Heart right ventricle (tissue), 16 donors: ENCODE measurements at regions not wholly inside any gene's neighbourhood (a gene's known extent, or its start where the extent isn't known, plus 50 kb on each side); places are given as distances from the start of the nearest gene placed in this dataset.

Experiments used
- ATAC-seq, 8 donors: fragments of 200-7000 bp; cut with Tn5 transposase; one replicate each; pipeline ENCODE4 v1.9.1; 2020; ENCODE audit warnings: mild to moderate bottlenecking in 8 of 8, moderate library complexity in 8 of 8, moderate number of reproducible peaks in 1 of 8
- DNase-seq, 2 donors: peaks; one replicate each; pipeline ENCODE4 v3.0.0-alpha.2; 2020
- H3K27ac ChIP-seq, 10 donors: fragments of 200-600 bp; sonication (generic) in 2 of 10; one replicate each; pipeline versions ENCODE4 v1.5.0 to v1.8.0; 2020 to 2022; ENCODE audit warnings: mild to moderate bottlenecking in 3 of 10
- H3K27me3 ChIP-seq, 7 donors: fragments of 200-600 bp; one replicate each; pipeline ENCODE4 v1.8.0; 2021 to 2022; ENCODE audit warnings: mild to moderate bottlenecking in 2 of 7
- H3K36me3 ChIP-seq, 9 donors: fragments of 200-600 bp; sonication (generic) in 1 of 9; one replicate each; pipeline versions ENCODE4 v1.5.0 to v1.8.0; 2020 to 2022; ENCODE audit warnings: mild to moderate bottlenecking in 2 of 9
- H3K4me1 ChIP-seq, 9 donors: fragments of 200-600 bp; sonication (generic) in 1 of 9; one replicate each; pipeline versions ENCODE4 v1.5.0 to v1.8.0; 2020 to 2022; ENCODE audit warnings: mild to moderate bottlenecking in 4 of 9
- H3K4me3 ChIP-seq, 10 donors: fragments of 200-600 bp; sonication (generic) in 2 of 10; one replicate each; pipeline versions ENCODE4 v1.5.0 to v1.8.0; 2020 to 2022; ENCODE audit warnings: mild to moderate bottlenecking in 7 of 10, moderate library complexity in 2 of 10
- H3K9me3 ChIP-seq, 11 donors: fragments of 200-600 bp in 10 of 11; sonication (generic) in 2 of 11; one replicate each; pipeline versions ENCODE4 v1.5.0 to v1.8.0; 2013 to 2022; ENCODE audit warnings: mild to moderate bottlenecking in 2 of 11, control low read depth in 1 of 11, moderate library complexity in 1 of 11
- CTCF ChIP-seq, 9 donors: fragments of 200-600 bp; sonication (generic) in 2 of 9; IDR thresholded peaks; one replicate each; pipeline versions ENCODE4 v1.5.0 to v1.8.0; 2021 to 2022; ENCODE audit warnings: antibody characterized with exemption in 9 of 9, mild to moderate bottlenecking in 5 of 9, moderate library complexity in 1 of 9
- WGBS, 2 donors: extraction: QIAGEN DNeasy Blood & Tissue Kit; methylation state at CpG; one replicate each; pipeline ENCODE4 v1.1.7; 2013; ENCODE audit warnings: inconsistent platforms in 1 of 2; 5-methylcytosine and 5-hydroxymethylcytosine counted together
- intact Hi-C, 10 donors: fragments of 100-400 bp; cut with DNase I; formaldehyde crosslinking; loops; one replicate each; pipeline versions ENCODE4 v1.11.1 to v1.14.2; 2022
- donor health status: Arrhythmogenic right ventricular cardiomyopathy.
- donor health status: ischemic (EF 13 %, LVEDD 7.1; RV severe dilation, severe dysfunction).
- donor health status: healthy with polysubstance abuse.
- donor health status: DM: no; HTN: yes; CAD: no.
- donor health status: DM: no; HTN: no; CAD: no.
- donor health status: ischemic (EF 25% LVEDD 6.9; RV normal size, moderate dysfunction).
- donor health status: ischemic (EF 25% LVEDD 5.7; RV mildly dilated, moderate dysfunction).
- donor health status: healthy.
- donor health status: DM: yes; HTN: yes; CAD: no.
- donor health status: Ischemic cardiomyopathy.
- donor health status: ischemic (EF 35%, LVEDD 5.7; RV mildly dilated, moderate dysfunction).
- donor health status: nonischemic (EF 11% LVEDD 7.7; RV severe dilation, severe dysfunction).
- donor health status: DM: yes; HTN: yes; CAD: no.
- donor health status: PGD.
- donor health status: ischemic (EF 29% LVEDD 5.4; RV normal size, mild dysfunction).
- donor health status: nonischemic (EF 23%, LVEDD 6.1; RV moderate dilation, normal function).

- Histone ChIP-seq H3K4me3 (no peak overlapping the region), H3K27ac (peak overlapping the region in 5 of 10 donors; percentile 20 to 49 (median 23)), H3K36me3 (no peaks in the 10 kb centered on the region), H3K9me3 (no peaks in the 10 kb centered on the region), H3K27me3 (no peaks in the 10 kb centered on the region), H3K4me1 (peaks cover 0 to 23% (median 0%) of the 10 kb centered on the region in 9 donors)
- ATAC-seq (peak in 1 of 8 donors; percentile 24), DNase-seq (no peak)
- TF ChIP-seq CTCF (IDR thresholded peaks at IDR 0.05) = no peak
- intact Hi-C loops = loop anchor here in 4 of 10 donors (5.0 to 10.0 kb wide), 3 partner anchors 731 to 1321 kb away; partner anchors contain the start of gene DAB1 (in 3 of the 4)
- WGBS, 2 donors = 96 to 100% methylated on average over 1 of the region's 1 CpG
These were observed 390.4 kb downstream of the OMA1 start for GRCh38 chr1:58156124-58156468.

GRCh38 chr1:58155418-58156123, 391.0 kb downstream of the OMA1 start:
- intact Hi-C loops = loop anchor here in 4 of 10 donors (5.0 to 10.0 kb wide), 3 partner anchors 731 to 1321 kb away; partner anchors contain the start of gene DAB1 (in 3 of the 4)
- no peaks in the 10 kb centered on the region for H3K36me3 ChIP-seq
- H3K4me1 ChIP-seq = peaks cover 0 to 23% (median 0%) of the 10 kb centered on the region in 9 donors
- peak; percentile 23 to 68 (median 58) for TF ChIP-seq CTCF (IDR thresholded peaks at IDR 0.05)
- ATAC-seq (peak; percentile 67 to 98 (median 93)), DNase-seq (peak; percentile 11 to 44)
- peak overlapping the region in 4 of 10 donors; percentile 20 to 49 (median 32) for H3K27ac ChIP-seq
- no peaks in the 10 kb centered on the region for H3K9me3 ChIP-seq
- H3K27me3 ChIP-seq = no peaks in the 10 kb centered on the region
- no peak overlapping the region for H3K4me3 ChIP-seq
- 29 to 41% methylated on average over 7 of the region's 7 CpGs for WGBS, 2 donors

- H3K27me3 ChIP-seq = no peaks in the 10 kb centered on the region
- H3K4me3 ChIP-seq = no peak overlapping the region
- ATAC-seq (no peak), DNase-seq (no peak)
- H3K4me1 ChIP-seq = peaks cover 0 to 23% (median 0%) of the 10 kb centered on the region in 9 donors
- WGBS, 2 donors = 84 to 87% methylated on average over 2 of the region's 2 CpGs
- no peak overlapping the region for H3K27ac ChIP-seq
- H3K9me3 ChIP-seq = no peaks in the 10 kb centered on the region
- TF ChIP-seq CTCF (IDR thresholded peaks at IDR 0.05) = no peak
- intact Hi-C loops = loop anchor here in 3 of 10 donors (5.0 to 10.0 kb wide), 3 partner anchors 729 to 1319 kb away; partner anchors contain the start of gene DAB1 (in 3 of the 3)
- no peaks in the 10 kb centered on the region for H3K36me3 ChIP-seq
These were observed 392.3 kb downstream of the OMA1 start for GRCh38 chr1:58154256-58154655.

GRCh38 chr1:58152697-58153096, 393.8 kb downstream of the OMA1 start:
- TF ChIP-seq CTCF (IDR thresholded peaks at IDR 0.05) = no peak
- Histone ChIP-seq H3K9me3 (no peaks in the 10 kb centered on the region), H3K27me3 (no peaks in the 10 kb centered on the region), H3K4me1 (peaks cover 0 to 23% (median 0%) of the 10 kb centered on the region in 9 donors), H3K4me3 (no peak overlapping the region), H3K27ac (no peak overlapping the region), H3K36me3 (no peaks in the 10 kb centered on the region)
- no peak for DNase-seq
- WGBS, 2 donors = 56 to 70% methylated on average over 3 of the region's 3 CpGs
- no peak for ATAC-seq
- intact Hi-C loops = loop anchor here in 3 of 10 donors (5.0 to 10.0 kb wide), 3 partner anchors 728 to 1318 kb away; partner anchors contain the start of gene DAB1 (in 3 of the 3)
